ENCODE measurements at regions not wholly inside any gene's neighbourhood (a gene's known extent, or its start where the extent isn't known, plus 50 kb on each side); places are given as distances from the start of the nearest gene placed in this dataset.

DNA sequence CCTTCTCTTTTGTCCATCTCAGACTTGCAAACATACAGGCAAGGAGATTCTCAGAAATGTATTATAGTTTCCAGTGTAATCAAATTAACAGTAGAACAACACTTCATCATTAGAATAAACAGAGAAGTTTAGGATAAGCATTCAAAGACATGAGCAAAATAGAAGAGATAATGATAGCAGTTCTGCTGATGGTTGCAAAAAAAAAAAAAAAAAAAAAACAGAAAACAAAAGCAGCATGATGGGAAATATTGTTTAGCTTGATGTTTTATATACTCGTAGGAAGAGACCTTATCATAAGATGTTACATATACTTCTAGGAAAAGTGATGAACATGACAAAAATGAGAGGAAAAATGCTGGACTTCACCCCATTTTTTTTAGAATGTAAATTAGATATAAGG, 1356.2 kb downstream of the MAT2B start:
- H3K4me3 ChIP-seq (ENCODE audit: control insufficient read depth, low read depth, low read length): no peak overlapping the region
- DNase-seq (ENCODE audit: low read depth): no peak
- TF ChIP-seq, protein P1, sequence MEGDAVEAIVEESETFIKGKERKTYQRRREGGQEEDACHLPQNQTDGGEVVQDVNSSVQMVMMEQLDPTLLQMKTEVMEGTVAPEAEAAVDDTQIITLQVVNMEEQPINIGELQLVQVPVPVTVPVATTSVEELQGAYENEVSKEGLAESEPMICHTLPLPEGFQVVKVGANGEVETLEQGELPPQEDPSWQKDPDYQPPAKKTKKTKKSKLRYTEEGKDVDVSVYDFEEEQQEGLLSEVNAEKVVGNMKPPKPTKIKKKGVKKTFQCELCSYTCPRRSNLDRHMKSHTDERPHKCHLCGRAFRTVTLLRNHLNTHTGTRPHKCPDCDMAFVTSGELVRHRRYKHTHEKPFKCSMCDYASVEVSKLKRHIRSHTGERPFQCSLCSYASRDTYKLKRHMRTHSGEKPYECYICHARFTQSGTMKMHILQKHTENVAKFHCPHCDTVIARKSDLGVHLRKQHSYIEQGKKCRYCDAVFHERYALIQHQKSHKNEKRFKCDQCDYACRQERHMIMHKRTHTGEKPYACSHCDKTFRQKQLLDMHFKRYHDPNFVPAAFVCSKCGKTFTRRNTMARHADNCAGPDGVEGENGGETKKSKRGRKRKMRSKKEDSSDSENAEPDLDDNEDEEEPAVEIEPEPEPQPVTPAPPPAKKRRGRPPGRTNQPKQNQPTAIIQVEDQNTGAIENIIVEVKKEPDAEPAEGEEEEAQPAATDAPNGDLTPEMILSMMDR (conservative IDR thresholded peaks at IDR 0.05; ENCODE audit: control insufficient read depth, insufficient read depth, low read depth, low read length): no peak

DNA sequence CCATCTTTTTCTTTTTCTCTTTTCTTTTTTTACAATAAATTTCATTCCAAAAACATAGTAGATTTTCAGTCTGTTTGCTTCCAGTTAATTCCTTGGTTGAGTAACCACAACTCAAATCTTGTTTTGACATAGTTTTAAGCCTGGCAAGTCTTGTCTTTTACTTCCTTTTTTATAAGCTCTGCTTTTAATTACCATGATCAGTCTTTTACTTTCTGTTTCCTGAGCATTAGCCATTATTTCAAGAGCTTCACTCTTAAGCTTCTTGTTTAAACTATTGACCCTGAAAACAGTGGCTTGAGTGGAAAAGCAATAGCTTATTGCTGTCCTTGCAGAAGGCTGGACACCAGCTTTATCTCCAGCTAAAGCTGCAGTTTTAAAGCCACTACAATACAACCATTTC, 1363.3 kb downstream of the MAT2B start:
- TF ChIP-seq, protein P1 (conservative IDR thresholded peaks at IDR 0.05; ENCODE audit: control insufficient read depth, insufficient read depth, low read depth, low read length): no peak
- no peak for DNase-seq (ENCODE audit: low read depth)
- no peak overlapping the region for H3K4me3 ChIP-seq (ENCODE audit: control insufficient read depth, low read depth, low read length)

DNA sequence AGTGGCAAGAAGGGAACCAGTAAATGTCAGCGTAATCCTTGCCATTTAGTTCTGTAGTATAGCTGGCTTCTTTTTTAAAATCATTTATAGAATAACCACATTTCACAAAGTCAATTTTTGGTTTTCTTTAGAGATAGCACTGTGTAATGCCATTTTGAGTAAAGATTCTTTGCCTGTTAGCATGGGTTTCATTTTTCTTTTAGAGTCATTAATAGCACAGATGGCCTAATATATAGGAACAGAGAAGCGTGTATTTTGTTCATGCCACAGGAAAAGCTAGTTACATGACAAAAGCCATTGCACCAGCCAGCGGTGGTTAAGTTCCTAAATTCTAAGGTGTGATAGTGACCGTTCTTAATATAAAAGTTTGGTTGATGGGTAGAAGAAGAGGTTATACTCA, 1363.9 kb downstream of the MAT2B start:
- no peak overlapping the region for H3K4me3 ChIP-seq (ENCODE audit: control insufficient read depth, low read depth, low read length)
- DNase-seq (ENCODE audit: low read depth): no peak
- TF ChIP-seq, protein P1 (conservative IDR thresholded peaks at IDR 0.05; ENCODE audit: control insufficient read depth, insufficient read depth, low read depth, low read length): no peak

DNA sequence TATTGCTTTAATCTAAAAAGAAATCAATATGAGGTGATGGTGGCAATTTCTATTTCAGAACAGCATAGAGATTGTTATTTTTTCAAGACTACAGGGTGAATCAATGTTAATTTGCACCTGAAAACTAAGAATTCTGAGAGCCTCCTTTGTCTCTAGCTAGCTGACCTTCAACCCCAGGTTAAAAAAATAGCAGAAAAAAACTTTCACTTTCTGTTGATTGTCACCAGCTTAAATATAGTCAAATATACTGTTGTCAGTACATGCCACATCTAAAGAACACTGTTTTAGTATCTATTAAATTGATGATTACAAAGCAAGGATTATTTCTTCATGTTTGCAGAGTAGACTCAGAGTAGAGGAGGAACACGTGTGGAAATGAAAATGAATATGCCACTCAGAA, 1371.4 kb downstream of the MAT2B start:
- TF ChIP-seq, protein P1 (conservative IDR thresholded peaks at IDR 0.05; ENCODE audit: control insufficient read depth, insufficient read depth, low read depth, low read length): no peak
- no peak for DNase-seq (ENCODE audit: low read depth)
- H3K4me3 ChIP-seq (ENCODE audit: control insufficient read depth, low read depth, low read length): no peak overlapping the region

DNA sequence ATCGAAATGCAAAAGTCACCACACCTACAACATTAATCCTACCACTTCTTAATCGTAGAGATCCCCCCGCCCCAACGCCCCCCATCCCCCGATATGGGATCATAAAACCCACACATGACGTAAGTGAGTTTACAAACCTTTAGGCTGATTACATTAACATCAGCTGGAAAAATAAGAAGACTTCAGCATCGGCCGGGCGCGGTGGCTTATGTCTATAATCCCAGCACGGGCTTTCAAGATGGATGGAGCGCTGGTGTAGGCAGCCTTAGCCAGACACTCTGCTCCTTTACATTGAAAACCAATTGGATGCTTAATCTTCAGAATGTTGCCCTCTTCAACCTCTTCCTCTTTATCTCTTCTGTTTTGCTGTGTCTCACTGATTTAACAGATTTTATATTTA, 1376.0 kb downstream of the MAT2B start:
- TF ChIP-seq, protein P1 (conservative IDR thresholded peaks at IDR 0.05; ENCODE audit: control insufficient read depth, insufficient read depth, low read depth, low read length): no peak
- no peak for DNase-seq (ENCODE audit: low read depth)
- H3K4me3 ChIP-seq (ENCODE audit: control insufficient read depth, low read depth, low read length): no peak overlapping the region

DNA sequence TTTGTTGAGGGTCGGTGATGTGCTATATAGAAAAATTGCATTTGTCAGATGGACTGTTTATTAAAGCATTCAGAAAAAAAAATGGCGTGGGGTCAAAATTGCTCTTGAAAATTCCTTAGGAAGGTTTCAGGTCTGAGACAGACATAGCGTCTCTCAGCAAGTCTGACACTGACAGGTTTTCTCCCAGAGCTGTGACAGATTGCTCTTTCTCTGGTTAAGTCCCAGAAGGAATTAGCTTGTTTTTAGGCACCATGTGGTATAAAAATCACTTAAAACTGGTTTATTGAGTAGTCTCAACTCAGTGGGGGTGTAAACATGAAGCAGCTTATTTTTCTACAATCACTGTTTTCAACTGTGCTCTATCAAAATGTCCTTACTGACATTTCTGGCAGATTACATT, 1379.8 kb downstream of the MAT2B start:
- DNase-seq (ENCODE audit: low read depth): no peak
- H3K4me3 ChIP-seq (ENCODE audit: control insufficient read depth, low read depth, low read length): no peak overlapping the region
- TF ChIP-seq, protein P1 (conservative IDR thresholded peaks at IDR 0.05; ENCODE audit: control insufficient read depth, insufficient read depth, low read depth, low read length): no peak

DNA sequence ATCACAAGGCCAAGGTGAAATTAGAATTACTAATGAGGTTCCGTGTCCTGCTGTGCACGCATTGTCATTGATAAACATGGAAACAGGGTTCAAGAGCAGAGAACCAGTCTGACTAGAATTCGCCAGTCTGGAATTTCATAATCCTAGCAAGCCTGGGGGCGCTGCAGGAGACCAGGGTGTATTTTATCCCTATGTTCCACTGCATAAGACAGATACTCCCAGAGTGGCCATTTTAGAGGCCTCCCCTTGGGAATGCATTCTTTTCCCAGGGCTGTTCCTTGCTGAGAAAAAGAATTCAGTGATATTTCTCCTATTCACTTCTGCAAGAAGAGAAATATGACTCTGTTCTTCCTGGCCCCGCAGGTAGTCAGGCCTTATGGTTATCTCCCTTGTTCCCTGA, 1387.7 kb downstream of the MAT2B start:
- no peak overlapping the region for H3K4me3 ChIP-seq (ENCODE audit: control insufficient read depth, low read depth, low read length)
- DNase-seq (ENCODE audit: low read depth): no peak

More for the DNA sequence above, 1387.7 kb downstream of the MAT2B start:
- TF ChIP-seq, protein P1 (conservative IDR thresholded peaks at IDR 0.05; ENCODE audit: control insufficient read depth, insufficient read depth, low read depth, low read length): no peak
